ENCODE measurements at regions not wholly inside any gene's neighbourhood (a gene's known extent, or its start where the extent isn't known, plus 50 kb on each side); places are given as distances from the start of the nearest gene placed in this dataset.
"Not testable (repeated sequence)": the region's sequence is repeated elsewhere in the genome, so short reads cannot be mapped to it uniquely, and the experiment has no call there.

DNA sequence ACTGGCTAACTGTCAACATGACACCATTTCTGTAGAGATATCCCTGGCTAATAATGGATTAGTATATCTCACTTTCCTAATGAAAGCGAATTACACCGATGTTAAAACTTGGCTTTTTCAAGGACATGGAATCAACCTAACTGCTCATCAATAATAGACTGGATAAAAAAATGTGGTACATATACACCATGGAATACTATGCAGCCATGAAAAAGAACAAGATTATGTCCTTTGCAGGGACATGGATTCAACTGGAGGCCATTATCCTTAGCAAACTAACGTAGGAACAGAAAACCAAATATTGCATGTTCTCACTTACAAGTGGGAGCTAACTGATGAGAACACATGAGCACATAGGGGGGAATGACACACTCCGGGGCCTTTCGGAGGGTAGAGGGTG, 62.6 kb downstream of the ZIC1 start:
- DNase-seq = no peak

DNA sequence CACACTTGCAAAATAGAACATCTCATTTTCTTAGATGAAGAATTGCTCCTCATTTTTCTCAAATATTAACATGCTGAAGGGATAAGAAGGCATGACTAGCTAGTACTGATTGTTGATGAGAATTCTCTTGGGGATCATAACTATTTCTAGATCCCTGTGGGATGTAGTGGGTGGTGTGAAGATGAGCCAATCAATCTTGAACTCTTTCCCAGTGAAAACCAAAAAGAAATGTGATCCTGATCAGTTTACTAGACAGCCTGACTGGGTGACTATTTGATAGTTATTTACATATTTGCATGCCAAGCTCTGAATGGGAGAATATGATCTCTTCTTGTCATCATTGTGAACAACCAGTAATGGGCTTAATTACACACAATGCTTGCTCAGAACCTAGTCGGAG, 63.7 kb downstream of the ZIC1 start:
- no peak for DNase-seq

DNA sequence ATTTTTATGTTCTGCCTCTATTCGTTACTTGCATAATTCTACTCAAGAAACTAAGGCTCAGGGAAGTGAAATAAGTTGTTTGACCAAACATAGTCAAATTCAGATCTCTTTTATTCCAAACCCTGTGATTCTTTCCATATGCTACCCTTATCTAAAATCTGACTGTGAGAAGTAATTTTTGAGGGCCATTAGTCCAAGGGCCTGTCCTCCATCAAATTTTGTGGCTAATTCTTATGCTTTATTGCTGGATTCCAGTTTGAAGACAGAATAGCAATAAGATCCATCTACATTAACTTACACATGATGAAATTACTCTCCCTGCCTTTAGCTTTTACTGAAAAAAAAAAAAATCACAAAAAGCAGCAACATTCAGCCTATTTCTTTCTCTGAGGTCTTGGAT, 74.0 kb downstream of the ZIC1 start:
- no peak for DNase-seq

DNA sequence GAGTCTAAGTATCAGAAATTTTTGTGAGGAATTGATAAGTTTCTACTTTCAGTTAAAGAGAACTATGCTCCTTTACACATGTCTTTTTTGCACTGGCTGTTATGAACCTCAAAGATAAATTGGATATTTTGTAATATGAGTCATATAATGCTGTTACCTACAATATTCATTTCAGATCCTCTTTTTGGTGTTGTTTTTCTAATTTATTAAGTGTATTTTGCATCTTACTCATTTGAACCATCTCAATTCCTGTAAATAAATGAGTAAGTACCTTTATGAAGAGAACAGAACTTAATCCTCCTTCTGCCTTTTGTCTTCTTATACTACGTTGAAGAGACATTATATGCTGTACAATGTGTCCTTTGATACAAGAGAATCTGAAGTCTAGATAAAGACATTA, 74.4 kb downstream of the ZIC1 start:
- no peak for DNase-seq

DNA sequence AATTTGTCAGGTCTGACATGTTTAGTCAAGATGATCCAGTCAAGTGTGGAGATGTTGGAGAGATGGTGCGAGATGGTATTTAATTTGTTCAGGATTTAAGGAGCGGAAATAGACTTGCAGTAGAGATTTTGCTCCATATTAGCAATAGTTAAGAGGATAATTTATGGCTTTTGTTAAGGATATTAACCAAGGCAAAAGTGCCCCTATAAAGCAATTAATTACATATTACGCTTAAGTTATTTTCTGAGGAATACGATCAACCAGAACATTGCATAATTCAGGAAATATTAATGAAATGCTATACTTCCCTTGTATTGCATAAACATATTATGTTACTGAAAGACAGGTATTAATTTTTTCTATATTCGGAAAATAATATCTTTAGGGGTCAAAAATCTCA, 83.9 kb downstream of the ZIC1 start:
- DNase-seq = no peak

DNA sequence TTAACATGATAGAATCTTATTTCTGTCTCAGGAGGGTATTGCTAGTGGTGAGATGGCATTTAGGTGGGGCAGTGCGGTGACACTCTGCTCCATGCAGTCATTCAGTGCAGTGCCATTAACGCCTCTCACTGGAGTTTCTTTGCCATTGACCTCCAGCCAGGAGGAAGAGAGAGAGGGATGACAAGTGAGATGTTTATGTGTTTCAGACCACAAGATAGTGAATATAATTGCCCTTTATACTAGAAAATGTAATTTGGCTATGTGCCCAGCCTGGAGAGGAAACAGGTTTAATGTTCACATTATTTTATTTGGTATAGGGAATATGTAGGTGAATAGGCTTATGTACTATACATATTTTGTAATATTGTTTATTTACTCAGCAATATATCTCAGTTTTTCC, 84.5 kb downstream of the ZIC1 start:
- DNase-seq = peak; percentile 26

DNA sequence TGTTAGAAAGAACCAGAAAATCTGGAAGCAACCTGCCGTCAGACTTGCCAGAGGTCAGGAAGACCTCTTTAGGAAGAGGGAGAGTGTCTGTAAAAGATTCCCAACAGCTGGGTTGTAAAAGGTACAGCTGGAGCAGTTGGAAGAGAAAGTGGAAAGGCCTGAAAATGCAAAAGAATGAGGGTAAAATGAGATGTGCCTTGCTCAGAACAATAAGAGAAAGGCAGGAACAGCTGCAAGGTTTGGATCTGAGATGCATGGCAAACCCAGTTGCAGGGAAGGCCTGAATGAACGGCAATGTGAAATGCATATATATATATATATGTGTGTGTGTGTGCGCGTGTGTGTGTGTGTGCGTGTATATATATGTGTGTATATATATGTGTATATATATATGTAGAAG, 88.1 kb downstream of the ZIC1 start:
- no peak for DNase-seq

DNA sequence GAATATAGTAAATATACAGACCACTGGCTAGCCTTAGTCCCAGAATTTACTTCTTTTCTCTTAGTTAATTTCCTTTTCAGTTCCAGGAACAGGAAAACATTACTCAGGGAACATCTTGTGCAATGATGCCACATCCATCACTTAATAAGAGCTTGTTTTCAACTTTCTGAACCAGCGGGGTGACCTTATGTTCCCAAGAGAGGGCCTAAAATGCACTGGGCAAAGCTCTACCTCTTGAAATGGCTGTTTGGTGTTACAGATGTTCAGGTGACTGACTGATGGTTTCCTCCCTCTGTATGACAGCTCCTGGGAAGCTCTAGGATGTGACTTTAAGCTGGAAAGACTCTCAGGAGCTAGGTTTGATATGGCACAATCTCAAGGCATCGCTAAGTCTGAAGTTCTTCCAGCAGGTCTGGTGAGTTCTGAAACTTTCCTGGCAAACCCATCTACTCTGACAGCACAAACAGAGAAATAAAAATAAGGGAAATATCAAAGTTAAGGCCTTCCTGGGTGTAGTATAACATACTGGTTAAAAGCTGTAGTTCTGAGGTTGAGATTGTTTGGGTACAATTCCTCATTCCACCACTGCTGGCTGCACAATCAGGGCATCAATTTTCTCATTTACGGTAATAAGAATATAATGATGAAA, 98.6 kb downstream of the ZIC1 start:
- DNase-seq = no peak

DNA sequence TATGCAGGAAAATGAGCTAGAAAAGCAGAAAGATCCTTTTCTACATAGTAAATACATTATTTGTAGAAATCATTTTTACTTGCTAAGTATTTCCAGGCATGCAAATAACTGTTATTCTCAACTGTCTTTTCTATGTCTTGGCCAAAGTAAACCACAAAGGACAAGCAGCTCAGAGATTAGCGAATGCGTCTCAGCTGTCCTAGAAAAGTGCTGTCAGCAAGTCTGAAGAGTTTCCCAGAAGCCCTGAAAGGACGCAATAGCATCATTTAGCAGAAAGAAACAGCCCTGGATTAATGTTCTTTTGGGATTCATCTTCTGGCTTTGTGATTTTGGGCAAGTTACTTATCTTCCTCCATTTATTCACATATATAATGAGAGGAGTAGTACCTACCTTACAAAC, 100.3 kb downstream of the ZIC1 start:
- no peak for DNase-seq

DNA sequence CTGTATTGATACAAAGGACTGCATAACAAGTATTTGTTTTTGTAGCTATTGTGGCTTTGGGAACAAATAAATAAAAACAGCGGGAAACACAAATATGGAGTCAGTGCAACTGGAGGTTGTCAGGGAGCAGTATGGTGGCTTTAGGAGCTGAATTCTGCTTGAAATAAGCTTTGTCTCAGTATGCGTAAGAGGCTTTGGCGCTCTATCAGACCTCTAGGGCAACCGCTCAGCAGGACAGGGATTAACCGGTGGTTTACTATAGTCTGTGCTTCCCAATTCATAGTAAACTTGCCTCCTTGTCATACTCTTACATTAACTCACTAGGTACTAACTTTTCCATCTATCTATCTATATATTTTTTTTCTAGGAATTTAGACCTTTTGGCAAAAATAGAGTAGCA, 104.6 kb downstream of the ZIC1 start:
- no peak for DNase-seq

DNA sequence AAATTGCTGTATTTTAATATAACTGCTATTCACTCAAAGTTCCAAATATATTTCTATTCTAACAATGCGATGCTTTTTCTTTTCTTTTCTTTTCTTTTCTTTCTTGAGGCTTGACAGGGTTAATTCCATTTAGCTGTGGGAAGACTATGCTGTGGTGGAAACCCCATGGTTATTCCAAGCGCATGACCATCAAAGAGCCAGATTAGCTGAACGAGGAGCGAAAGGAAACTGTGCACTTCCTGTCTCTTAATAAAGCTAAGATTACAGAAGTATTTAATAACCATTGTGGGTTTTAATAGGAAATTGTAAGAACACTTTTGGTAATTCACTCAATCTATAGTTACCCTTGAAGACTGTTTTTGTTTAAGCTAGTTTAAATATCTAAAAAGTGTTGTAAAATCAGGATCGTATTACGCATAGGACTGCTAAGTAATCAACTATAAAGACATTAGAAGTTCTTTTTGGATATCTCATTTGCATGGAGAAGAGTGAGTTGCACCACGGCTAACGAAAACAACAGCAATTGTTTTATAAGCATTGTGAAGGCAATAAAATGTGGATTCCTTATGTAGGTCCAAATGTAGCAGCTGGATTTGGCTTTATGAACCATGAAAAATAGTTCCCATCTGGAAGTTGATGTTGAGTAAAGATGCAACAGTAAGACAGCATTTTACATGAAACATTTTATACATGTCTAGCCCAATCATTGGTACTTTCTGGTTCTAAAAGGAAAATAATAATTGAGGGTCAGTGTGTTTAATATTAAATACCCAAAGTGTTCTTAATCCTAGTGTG, 105.4 kb downstream of the ZIC1 start:
- DNase-seq = no peak

DNA sequence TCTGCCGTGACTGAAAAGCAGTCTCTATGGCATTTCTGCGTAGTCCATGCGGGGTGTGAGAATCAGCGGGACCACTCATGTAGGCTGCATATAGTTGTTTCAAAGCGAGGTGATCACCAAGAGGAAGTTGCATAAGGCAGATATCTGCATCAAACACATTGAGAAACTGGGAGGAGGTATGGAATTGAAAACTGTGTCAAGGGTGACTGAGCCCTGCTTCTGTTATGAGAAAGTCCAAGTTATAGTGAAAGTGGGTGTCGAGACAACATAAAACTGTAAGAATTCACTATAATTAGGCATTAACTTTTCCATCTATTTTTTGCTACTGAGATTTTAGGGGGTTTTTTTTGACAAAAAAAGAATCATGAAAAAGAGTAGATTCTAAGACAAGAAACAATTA, 109.3 kb downstream of the ZIC1 start:
- DNase-seq = no peak

DNA sequence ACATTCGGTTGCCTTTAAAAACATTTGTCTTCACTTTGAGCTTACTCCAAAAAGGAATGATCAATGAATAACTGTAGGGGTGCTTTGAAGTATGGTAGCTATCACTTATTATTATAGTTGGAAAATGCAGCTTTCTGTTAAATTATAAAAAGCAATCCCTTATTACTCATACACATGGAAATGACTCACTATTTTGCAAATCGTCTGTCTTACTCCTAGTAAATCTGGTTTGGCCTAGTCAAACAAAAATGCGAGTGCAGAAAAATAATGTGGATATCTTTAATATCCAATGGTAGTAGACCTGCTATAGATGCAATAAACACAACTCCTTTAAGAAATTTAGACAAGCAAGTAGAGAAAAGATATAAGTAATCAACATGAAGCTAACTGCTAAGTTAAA, 112.5 kb downstream of the ZIC1 start:
- DNase-seq = no peak

DNA sequence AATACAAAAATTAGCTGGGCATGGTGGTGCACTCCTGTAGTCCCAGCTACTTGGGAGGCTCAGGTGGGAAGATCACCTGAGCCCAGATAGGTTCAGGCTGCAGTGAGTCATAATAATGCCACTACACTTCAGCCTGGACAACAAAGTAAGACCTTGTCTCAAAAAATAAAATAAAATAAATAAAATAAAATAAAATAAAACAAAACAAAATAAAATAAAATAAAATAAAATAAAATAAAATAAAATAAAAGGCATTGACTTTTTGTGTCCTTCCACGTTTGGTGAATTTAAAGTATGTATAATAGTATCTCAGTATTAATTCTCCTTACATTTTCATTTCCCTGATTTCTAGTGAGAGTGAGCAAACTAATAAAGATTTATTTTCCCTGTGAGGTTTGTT, 113.6 kb downstream of the ZIC1 start:
- not testable (repeated sequence) for DNase-seq

DNA sequence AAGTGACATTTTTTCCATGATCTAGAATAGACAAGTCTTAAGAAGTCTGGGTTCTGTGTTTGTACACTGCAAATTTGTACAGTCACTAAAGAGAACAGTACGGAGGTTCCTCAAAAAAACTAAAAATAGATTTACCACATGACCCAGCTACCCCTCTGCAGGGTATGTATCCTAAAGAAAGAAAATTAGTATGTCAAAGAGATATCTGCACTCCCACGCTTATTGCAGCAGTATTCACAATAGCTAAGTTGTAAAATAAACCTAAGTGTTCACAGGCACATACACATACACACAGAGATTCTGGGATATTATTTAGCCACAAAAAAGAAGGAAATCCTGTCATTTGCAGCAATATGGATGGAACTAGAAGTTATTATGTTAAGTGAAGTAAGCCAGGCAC, 120.4 kb downstream of the ZIC1 start:
- no peak for DNase-seq

DNA sequence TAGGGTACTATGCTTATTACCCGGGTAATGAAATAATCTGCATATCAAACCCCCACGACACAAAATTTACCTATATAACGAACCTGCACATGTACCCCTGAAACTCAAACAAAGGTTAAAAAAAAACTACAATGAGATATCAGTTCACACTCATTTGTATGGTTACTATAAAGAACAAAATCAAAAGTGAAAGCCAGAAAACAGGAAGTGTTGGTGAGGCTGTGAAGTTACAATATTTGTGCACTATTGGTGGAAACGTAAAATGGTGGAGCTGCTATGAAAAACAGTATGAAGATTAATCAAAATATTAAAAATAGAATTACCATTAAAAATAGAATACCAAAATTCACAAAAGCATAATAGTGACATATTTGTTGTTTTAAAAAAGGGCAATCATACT, 128.9 kb downstream of the ZIC1 start:
- DNase-seq = no peak

DNA sequence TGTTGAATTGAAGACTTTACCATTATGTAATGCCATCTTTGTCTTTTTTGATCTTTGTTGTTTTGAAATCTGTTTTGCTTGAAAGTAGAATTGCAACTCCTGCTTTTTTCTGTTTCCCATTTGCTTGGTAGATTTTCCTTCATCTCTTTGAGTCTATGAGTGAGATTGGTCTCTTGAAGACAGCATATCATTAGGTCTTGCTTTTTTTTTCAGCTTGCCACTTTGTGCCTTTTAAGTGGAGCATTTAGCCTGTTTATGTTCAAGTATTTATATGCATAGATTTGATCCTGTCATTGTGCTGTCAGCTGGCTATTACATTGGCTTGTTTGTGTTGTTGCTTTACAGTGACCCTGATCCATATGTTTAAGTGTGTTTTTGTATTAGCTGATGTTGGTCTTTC, 131.8 kb downstream of the ZIC1 start:
- DNase-seq = no peak

DNA sequence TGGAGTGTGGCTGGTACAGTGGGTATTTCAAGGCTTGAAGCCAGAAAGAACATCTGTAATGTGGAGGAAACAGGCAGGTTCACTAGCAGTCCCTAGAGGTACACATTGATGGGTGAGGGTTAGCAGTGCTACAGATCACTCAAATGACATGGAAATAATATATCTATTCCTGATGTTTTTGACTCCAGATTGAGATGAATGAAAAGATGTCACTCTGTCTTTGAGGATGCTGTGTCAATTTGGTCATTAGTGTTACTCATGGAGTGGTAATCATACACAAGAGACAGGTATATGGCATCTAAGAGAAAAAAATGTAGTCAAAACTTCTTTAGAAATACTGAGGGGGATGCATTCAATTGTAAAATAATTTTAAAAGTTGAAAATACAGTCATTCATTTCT, 135.1 kb downstream of the ZIC1 start:
- DNase-seq = no peak

DNA sequence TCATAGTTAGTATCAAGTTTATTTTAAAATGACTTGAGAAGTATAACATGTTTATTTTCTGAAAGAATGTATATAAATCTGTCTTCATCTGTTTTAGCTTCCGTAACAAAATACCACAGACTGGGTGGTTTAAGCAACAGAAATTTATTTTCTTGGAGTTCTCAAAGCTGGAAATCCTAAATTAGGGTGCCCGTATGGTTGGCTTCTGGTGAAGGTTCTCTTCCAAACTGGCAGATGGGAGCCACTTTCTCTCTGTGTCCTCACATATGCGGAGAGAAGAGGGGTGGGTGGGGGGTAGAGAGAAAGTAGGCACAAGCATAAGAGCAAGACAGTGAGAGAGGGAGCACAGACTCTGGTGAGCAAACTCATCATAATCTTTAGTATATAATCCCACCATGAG, 142.3 kb downstream of the ZIC1 start:
- no peak for DNase-seq

DNA sequence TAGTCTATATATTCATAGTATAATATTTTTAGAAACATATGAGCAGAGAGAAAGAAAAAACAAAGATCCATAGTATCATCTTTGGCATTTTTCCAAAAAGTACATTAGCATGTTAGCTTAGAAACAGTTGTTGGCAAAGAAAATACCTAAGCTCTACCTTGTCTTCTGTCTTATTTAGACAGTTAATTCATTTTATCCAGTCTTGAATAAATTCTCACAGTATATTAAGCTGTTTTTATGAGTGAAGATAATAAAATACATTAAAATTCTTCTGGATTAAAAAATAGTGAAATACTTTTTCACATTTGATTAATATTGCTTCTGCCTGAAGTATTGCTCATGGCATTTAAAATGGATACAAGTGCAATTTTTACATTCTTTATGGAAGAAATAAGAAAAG, 145.2 kb downstream of the ZIC1 start:
- DNase-seq = no peak

DNA sequence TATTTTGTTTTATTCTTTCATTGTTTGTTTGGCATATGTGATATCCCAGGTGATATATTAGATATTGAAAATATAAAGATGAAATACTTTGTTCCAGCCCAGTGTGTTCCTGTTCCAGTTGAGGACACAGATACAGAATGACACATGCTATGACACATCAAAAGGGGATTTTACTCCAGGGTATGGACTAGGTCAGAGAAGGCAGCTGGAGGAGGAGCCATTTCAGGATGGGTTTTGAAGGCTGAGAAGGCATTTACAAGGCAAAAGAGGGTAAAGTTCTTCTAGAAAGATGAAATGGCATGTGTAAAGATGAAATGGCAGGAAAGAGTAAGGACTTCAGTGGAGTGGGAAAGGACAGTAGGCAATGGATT, 163.8 kb downstream of the ZIC1 start:
- no peak for DNase-seq

DNA sequence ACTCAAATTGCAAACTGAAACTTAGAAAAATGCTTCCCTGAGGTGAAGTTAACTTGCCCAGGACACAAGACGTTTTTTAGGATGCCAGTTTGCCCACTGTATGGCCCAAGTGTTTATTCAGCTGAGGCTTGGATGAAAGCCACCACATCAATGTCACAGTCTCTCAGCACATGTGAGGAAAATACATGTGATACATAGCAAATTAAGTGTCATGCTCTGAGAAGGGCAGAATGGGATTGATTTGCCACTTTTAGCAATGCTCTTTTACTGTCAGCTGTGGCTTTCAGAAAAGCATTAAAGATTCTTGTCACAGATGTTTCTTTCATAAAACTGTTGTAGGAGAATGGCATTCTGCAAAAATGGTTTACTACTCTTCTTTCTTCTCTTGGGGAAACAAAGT, 165.5 kb downstream of the ZIC1 start:
- no peak for DNase-seq

DNA sequence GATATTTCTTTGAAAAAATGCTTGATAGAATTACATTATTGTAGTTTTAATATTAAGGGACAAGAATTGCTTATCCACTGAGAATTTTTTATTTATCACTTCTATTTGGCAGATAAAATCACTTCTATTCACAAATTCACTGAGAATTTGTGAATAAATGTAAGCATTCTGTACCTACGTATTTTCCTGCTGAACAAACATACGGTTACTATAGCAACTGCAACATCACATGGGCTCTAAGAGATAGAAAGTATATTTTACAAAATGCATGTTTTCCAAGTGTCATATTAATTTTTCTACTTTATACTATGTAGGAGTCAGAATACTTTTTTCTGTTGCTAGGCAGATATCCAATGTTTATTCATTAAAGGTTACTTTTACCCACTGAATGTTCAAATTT, 166.2 kb downstream of the ZIC1 start:
- no peak for DNase-seq

DNA sequence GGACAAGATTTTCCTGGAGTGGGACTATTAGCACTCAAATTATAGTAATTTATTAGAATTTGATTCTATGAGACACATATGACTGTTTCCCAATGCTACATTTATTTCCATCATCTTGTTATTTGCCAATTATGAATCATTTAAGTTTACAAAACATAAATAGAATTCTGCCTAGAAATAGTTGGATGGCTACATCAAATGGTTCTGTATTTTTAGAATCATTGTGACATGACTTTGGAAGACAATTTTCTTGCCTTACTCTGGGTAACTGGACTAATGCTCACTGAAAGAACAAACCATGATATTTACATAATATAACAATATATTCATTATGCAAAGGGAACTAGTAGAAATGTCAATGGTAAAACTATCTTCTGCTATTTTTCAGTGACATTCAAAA, 173.5 kb downstream of the ZIC1 start:
- no peak for DNase-seq

DNA sequence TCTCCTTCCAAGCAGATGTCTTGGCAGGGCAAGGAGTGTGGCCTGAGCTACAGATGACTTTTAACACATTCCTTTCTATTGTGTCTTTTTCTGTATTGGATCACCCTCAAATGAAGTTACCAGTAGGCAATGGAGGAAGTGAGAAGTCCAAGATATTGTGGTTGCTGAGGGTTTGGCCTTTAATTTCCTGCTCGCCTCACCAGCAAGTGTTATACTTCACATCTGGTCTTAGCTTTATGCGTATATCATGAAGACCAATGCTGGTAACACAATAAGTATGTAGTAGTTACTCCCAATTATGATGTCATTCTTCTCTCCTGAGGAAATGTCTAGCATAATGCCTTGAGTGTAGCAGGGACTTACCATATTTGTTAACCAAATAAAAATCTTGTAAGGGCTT, 179.9 kb downstream of the ZIC1 start:
- no peak for DNase-seq

Data from NCI-H2081 treated with DMSO at 0.1 percent for 48 hours (cell line).